ENCODE measurements at regions not wholly inside any gene's neighbourhood (a gene's known extent, or its start where the extent isn't known, plus 50 kb on each side); places are given as distances from the start of the nearest gene placed in this dataset.

DNA sequence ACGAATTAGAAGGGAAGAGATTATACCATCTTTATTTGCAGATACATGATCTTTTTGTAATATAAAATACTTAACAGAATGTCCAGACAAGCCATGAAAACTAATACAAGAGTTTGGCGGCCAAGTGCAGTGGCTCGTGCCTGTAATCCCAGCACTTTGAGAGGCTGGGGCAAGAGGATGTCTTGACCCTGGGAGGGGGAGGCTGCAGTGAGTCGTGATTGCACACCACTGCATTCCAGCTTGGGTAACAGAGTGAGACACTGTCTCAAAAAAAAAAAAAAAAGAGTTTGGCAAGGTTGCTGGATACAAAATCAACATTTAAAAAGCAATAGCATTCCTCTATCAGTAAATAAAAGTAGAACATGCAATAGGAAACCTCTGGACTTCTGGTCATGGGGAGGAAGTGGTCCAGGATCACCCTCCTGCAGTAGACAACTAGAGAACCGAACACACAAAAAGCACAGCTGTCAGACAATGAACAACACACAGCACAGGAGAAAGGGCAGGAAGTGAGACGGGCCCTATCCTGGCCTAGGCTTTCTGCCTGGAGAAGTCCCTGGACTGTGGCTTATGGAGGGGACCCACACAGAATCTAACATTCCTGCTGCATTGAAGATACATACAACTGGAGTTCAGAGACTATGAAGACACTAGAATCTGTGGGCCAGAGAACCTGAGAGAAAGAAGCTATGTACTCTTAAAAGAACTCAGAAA, 118.9 kb upstream of the ARL4C start:
- TF ChIP-seq, protein P1, sequence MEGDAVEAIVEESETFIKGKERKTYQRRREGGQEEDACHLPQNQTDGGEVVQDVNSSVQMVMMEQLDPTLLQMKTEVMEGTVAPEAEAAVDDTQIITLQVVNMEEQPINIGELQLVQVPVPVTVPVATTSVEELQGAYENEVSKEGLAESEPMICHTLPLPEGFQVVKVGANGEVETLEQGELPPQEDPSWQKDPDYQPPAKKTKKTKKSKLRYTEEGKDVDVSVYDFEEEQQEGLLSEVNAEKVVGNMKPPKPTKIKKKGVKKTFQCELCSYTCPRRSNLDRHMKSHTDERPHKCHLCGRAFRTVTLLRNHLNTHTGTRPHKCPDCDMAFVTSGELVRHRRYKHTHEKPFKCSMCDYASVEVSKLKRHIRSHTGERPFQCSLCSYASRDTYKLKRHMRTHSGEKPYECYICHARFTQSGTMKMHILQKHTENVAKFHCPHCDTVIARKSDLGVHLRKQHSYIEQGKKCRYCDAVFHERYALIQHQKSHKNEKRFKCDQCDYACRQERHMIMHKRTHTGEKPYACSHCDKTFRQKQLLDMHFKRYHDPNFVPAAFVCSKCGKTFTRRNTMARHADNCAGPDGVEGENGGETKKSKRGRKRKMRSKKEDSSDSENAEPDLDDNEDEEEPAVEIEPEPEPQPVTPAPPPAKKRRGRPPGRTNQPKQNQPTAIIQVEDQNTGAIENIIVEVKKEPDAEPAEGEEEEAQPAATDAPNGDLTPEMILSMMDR (conservative IDR thresholded peaks at IDR 0.05; ENCODE audit: low read length) = no peak
- TF ChIP-seq EZH2phosphoT487 (IDR thresholded peaks at IDR 0.05; ENCODE audit: borderline replicate concordance) = no peak

Measured in Loucy (cell line).